Astrocyte of the cerebellum (primary cell): ENCODE measurements at regions not wholly inside any gene's neighbourhood (a gene's known extent, or its start where the extent isn't known, plus 50 kb on each side); places are given as distances from the start of the nearest gene placed in this dataset.

ENCODE experiments used
- DNase-seq: peaks from one replicate; pipeline ENCODE4 v3.0.0-alpha.2; 2011; ENCODE audit warnings: low read depth
- H3K4me3 ChIP-seq: 2 replicates; pipeline ENCODE4 v1.5.1; 2011; ENCODE audit warnings: mild to moderate bottlenecking, low read depth, low read length, moderate library complexity
- in situ Hi-C: cut with HindIII; loops from 2 replicates; pipeline ENCODE4 v1.10.0; 2017; ENCODE audit warnings: low sequenced_read_pairs
- TF ChIP-seq, protein P1 (sequence below): IDR thresholded peaks from 2 replicates; pipeline ENCODE4 v1.5.1; 2012; ENCODE audit warnings: low read length, low read depth, moderate library complexity, mild to moderate bottlenecking; ENCODE audit errors: missing control alignments

DNA sequence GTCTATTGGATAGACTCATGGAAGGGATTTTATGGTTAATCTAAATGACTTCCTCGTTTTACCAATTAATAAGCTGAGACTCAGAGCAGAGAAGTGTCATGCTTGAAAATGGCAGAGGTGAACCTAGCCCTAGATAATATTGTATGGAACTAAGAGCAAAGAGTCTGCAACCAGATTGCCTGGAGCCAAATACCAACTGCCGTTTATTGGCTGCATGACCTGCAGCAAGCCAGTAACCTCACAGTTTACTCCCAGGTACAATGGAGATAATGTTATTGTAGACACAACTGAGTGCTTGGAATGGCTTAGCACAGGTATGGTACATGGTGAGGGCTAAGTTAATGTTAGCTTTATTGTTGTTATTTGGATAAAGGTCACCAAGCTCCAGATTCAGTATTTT lies 84.6 kb upstream of the FAT3 start:
- no peak for DNase-seq
- in situ Hi-C loops = no loop called here
- no peak overlapping the region for H3K4me3 ChIP-seq
- TF ChIP-seq, protein P1, sequence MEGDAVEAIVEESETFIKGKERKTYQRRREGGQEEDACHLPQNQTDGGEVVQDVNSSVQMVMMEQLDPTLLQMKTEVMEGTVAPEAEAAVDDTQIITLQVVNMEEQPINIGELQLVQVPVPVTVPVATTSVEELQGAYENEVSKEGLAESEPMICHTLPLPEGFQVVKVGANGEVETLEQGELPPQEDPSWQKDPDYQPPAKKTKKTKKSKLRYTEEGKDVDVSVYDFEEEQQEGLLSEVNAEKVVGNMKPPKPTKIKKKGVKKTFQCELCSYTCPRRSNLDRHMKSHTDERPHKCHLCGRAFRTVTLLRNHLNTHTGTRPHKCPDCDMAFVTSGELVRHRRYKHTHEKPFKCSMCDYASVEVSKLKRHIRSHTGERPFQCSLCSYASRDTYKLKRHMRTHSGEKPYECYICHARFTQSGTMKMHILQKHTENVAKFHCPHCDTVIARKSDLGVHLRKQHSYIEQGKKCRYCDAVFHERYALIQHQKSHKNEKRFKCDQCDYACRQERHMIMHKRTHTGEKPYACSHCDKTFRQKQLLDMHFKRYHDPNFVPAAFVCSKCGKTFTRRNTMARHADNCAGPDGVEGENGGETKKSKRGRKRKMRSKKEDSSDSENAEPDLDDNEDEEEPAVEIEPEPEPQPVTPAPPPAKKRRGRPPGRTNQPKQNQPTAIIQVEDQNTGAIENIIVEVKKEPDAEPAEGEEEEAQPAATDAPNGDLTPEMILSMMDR = no peak

DNA sequence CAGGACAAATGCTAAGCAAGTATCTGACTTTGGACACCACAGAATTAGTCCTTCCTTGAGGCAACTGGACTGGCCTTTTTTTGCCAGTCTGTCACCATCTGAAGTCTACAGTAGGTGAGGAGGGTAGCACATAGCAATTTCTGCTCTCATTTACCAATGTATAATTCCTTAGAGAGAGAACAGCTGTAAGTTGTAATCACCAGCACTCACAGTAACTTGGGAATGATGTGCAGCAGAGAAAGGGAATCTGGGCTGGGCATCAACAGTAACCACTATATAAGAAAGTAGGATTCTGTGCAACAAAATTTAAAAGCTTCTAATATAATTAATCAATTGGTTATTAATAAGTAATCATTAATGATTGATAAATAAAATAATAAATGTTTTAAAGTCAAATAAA lies 86.3 kb upstream of the FAT3 start:
- in situ Hi-C loops = no loop called here
- TF ChIP-seq, protein P1 = no peak
- H3K4me3 ChIP-seq = no peak overlapping the region
- no peak for DNase-seq

DNA sequence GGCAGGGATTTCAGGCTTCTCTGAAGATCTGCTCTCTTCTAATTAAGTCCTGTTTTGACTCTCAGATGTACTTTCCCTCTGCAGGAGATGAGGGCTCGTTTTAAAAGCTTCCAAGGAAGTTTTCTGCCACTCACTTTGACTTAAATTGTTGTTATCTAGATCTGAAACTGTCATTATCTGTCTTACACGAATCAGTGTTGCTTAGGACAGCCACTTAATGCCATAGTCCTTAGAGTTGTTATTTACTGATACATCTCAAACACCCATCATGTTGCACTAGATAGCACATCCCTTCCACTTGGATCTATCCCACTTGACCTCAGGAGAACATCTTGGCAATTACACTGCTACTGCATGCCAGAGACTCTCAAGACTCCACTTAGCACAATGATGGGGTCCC lies 86.9 kb upstream of the FAT3 start:
- TF ChIP-seq, protein P1 = no peak
- no peak for DNase-seq
- H3K4me3 ChIP-seq = no peak overlapping the region
- in situ Hi-C loops = no loop called here

DNA sequence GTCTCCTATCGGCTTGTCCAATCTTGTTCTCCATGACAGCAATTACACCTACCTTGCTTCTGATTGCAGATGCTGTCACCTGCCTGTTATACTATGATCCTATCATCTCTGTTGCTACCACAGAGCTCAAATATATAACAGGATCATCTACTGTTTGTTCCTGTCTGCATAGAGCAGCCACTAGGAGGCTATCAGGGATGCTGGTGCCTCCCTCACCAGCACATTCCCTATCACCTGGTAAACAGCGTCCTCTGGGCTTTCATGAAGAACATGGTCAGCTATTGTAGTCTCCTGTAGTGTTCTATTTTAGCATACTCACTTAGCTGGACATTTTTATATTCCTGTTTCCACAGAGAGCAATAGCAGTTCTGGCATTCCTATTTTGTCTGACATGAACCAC lies 87.8 kb upstream of the FAT3 start:
- no peak for DNase-seq
- in situ Hi-C loops = no loop called here
- H3K4me3 ChIP-seq = no peak overlapping the region
- TF ChIP-seq, protein P1 = peak; percentile 21

DNA sequence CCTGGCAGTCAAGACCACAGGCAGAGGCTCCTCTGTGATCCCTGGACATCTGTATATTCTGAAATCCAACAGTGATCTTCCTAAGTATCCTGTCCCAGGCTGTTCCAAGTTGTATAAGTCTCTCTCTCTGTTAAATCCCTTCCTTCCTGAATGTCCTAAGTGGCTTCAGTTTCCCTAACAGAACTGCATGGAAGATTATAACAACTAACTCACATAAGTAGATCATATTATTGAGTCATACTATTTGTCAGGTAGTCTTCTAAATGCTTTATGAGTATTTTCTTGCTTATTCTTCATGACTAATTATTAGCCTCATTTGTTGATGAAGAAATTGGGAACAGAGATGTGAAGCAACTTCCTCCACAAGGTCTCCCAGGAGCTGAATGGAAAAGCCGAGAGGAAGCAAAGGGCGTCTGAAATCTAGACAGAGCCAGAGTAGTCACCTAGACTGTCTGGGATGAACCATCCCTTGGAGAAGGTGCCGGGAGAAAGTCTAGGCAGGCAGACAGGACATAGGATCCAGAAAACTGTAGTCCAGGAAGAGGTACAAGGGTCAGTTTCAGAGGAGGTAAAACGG lies 93.2 kb upstream of the FAT3 start:
- DNase-seq = no peak
- TF ChIP-seq, protein P1 = no peak
- in situ Hi-C loops = no loop called here
- H3K4me3 ChIP-seq = no peak overlapping the region

DNA sequence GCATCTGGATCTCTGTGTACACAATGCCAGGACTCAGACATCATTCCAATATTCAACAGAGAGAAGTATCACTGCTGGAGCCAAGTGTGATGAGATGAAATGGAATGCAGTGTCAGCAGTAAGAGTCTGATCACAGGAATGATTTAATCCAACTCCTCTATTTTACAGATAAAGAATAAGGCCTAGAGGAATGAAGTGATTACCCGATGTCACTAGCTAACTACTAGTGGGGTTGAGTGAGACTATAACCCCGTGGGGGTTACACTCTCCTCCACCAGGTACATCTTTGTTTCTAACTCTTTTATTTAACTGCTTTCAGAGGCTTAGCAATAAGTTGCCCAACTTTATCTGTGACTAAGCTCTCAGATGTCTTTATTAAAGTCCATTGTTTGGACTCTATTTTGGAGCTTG lies 94.2 kb upstream of the FAT3 start:
- DNase-seq = no peak
- TF ChIP-seq, protein P1 = no peak
- H3K4me3 ChIP-seq = no peak overlapping the region
- in situ Hi-C loops = no loop called here
